T-helper 17 cell (primary cell): ENCODE measurements at regions not wholly inside any gene's neighbourhood (a gene's known extent, or its start where the extent isn't known, plus 50 kb on each side); places are given as distances from the start of the nearest gene placed in this dataset.
A peak's percentile ranks its signal among the peaks of the same experiment; 100 is the strongest.

Experiments
- ATAC-seq: fragments of 150-1000 bp; cut with Tn5 transposase; 2 replicates; pipeline ENCODE4 v1.10.0; 2021; ENCODE audit warnings: mild to moderate bottlenecking, moderate library complexity
- DNase-seq, 3 donors: peaks; one replicate each; pipeline versions ENCODE4 v3.0.0 to v3.0.0-alpha.2; 2020 to 2021
- H3K9me3 ChIP-seq: one replicate; pipeline ENCODE4 v1.7.0; 2013; ENCODE audit warnings: low read length, mild to moderate bottlenecking; ENCODE audit not compliant: control insufficient read depth, poor library complexity, severe bottlenecking
- H3K27ac Mint-ChIP-seq: one replicate; pipeline ENCODE4 v1.8.0; 2022; ENCODE audit warnings: mild to moderate bottlenecking, moderate library complexity, mixed read lengths
- H3K27me3 Mint-ChIP-seq: one replicate; pipeline ENCODE4 v1.8.0; 2022; ENCODE audit warnings: mixed read lengths
- H3K36me3 Mint-ChIP-seq: one replicate; pipeline ENCODE4 v1.8.0; 2022; ENCODE audit warnings: low read depth, mixed read lengths
- H3K4me1 Mint-ChIP-seq: one replicate; pipeline ENCODE4 v1.8.0; 2022; ENCODE audit warnings: mild to moderate bottlenecking, mixed read lengths
- H3K4me3 Mint-ChIP-seq: one replicate; pipeline ENCODE4 v1.8.0; 2022; ENCODE audit warnings: mild to moderate bottlenecking, moderate library complexity, mixed read lengths

DNA sequence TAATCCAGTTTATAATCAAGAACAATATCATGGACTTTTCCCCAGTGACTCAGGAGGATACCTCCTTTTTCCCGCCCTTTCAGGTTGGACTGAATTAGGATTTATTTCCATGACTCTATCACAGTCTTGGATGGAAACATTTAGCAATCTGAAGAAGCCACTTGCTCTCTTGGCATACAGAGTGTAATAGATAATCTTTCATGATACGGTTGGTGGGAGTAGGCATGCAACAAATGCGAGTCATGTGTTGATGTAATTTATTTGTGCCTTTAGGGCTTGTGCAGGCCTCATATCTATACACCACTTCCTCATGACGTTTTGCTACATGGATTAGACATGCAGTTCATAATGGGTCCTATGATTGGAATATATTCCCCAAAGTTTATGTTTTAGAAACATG is 54.2 kb upstream of the MCTP2 start:
- no peak overlapping the region for H3K27ac Mint-ChIP-seq
- H3K36me3 Mint-ChIP-seq = peaks cover 2% of the 10 kb centered on the region
- no peaks in the 10 kb centered on the region for H3K4me1 Mint-ChIP-seq
- no peaks in the 10 kb centered on the region for H3K9me3 ChIP-seq
- no peak overlapping the region for H3K4me3 Mint-ChIP-seq
- ATAC-seq (no peak), DNase-seq (no peak)
- peaks cover 4% of the 10 kb centered on the region for H3K27me3 Mint-ChIP-seq

DNA sequence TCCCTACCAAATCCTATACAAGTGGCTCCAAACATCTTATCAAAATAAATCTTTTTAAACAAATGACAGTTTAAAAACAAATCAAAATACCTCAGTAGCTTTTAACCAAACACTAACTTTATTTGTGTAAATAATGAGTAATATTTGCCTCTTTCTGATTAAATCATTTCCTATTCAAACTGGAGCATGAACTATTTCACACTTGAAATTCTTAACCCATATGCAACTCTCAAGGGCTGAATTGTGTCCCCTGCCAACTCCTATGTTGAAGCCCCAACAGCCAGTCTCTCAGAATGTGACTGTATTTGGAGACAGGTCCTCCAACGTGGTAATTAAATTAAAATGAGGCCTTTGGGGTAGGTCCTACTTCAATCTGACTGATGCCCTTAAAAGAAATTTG is 55.9 kb upstream of the MCTP2 start:
- H3K9me3 ChIP-seq = no peaks in the 10 kb centered on the region
- DNase-seq (no peak), ATAC-seq (no peak)
- H3K27me3 Mint-ChIP-seq = no peaks in the 10 kb centered on the region
- H3K4me3 Mint-ChIP-seq = no peak overlapping the region
- no peak overlapping the region for H3K27ac Mint-ChIP-seq
- H3K36me3 Mint-ChIP-seq = peaks cover 2% of the 10 kb centered on the region
- H3K4me1 Mint-ChIP-seq = no peaks in the 10 kb centered on the region

DNA sequence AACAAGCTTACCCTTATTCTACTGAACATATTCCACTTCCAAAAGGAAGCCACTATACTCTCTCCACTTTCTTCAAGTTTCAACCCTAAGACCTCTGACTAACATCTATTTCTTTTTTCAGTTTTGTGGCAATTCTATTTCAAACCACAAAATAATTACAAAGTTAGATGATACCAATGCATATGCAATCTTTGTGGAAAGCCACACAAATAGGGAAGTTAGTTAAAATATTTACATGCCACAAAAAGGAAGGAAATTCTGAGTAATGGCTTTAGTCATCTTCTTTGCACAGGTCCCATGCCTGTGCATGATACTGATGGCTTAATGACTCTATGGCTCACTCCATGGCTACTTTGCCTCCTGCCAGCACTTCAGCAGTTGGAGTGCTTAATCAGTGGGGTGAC is 57.0 kb upstream of the MCTP2 start:
- no peak overlapping the region for H3K27ac Mint-ChIP-seq
- DNase-seq (no peak), ATAC-seq (peak; percentile 46)

DNA sequence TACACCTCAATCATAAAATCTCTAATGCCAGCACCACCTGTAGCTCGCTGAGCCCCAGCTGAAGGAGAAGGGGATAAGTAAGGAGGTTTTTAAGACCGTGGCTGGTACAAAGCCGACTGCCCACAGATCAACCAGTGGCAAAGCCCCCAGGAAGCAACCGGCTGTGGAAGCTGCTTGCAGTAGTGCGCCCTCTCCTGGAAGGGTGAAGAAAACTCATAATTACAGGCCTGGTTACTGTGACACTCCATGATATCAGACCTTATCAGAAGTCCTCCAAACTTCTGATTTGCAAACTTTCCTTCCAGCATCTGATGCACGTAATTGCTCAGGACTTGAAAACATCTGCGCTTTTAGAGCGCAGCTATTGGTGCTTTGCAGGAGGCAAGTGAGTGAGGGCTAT is 63.1 kb upstream of the MCTP2 start:
- ATAC-seq (no peak), DNase-seq (no peak)
- H3K9me3 ChIP-seq = no peaks in the 10 kb centered on the region
- Mint-ChIP-seq H3K4me1 (peaks cover 6% of the 10 kb centered on the region), H3K36me3 (peaks cover 2% of the 10 kb centered on the region), H3K4me3 (no peak overlapping the region), H3K27ac (no peak overlapping the region), H3K27me3 (peaks cover 6% of the 10 kb centered on the region)

More for the DNA sequence above, 57.0 kb upstream of the MCTP2 start:
- Mint-ChIP-seq H3K4me1 (no peaks in the 10 kb centered on the region), H3K4me3 (no peak overlapping the region), H3K27me3 (no peaks in the 10 kb centered on the region), H3K36me3 (peaks cover 2% of the 10 kb centered on the region)
- no peaks in the 10 kb centered on the region for H3K9me3 ChIP-seq

DNA sequence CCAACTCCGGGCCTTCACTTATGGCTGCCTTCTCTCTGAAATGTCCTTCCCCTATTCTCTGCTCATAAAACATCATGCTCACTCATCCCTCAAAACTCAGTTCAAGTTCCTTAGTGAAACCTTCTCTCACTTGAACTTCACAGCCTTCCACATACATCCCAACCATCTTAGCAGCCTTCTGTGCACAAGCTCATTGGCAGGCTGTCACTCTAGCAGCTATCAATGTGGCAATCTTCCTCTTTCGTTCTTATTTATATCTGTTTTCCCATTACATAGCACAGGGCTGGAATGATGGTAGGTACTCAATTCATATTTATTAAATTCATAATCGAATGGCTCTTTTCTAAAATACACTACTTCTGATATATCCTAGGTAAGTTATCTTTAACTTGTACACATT is 66.4 kb upstream of the MCTP2 start:
- peaks cover 6% of the 10 kb centered on the region for H3K4me1 Mint-ChIP-seq
- ATAC-seq = no peak
- no peak for DNase-seq
- H3K27me3 Mint-ChIP-seq = peaks cover 28% of the 10 kb centered on the region
- H3K9me3 ChIP-seq = no peaks in the 10 kb centered on the region
- no peaks in the 10 kb centered on the region for H3K36me3 Mint-ChIP-seq
- no peak overlapping the region for H3K27ac Mint-ChIP-seq
- no peak overlapping the region for H3K4me3 Mint-ChIP-seq

DNA sequence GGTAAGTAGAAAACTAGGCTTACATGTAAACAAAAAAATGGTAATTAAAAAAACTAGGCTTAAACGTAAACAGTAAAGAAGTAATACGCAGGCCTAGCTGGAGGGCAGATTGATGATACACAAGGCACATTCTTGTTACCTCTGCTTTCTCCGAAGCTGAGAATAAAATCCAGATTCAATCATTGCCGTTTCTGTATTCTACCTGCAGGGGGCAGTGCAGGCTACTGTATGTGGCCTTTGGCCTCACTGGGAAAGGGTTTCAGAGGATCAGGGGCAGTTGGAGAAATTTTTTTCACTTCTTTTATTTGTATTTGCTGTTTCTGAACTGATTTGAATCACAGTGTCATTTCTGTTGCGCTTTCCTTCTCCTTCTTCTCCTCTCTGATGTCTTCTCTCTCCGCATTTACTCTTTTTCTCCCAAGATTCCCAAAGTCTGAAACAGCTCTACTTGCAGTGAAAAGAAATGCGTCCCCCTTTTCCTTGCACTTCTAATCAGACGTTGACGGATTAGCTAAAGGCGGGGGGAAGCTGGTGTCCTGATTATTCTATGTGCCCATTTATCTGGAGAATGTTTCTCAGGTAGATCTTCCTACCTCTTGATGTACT is 67.1 kb upstream of the MCTP2 start:
- H3K27me3 Mint-ChIP-seq = peaks cover 28% of the 10 kb centered on the region

DNA sequence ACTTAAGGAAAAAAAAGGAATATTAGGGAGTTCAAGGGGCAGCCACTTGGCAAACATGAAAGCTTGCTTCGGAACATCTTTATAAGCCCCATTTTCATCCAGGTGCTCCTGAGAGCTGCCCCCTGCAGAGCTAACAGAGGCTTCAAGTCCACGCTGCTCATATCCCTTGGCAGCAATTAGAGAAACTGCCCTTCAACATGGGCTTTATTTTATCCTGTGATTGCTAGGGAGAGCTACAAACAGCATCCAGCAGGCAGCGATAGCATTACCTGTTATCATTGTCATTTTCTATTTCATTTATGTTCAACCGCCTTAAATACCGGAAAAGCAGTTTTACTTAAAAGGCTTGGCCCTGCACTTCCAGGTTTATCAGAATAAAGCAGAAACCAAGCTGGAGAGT is 68.4 kb upstream of the MCTP2 start:
- Mint-ChIP-seq H3K36me3 (no peaks in the 10 kb centered on the region), H3K4me3 (no peak overlapping the region), H3K27me3 (peaks cover 28% of the 10 kb centered on the region), H3K4me1 (peaks cover 6% of the 10 kb centered on the region), H3K27ac (no peak overlapping the region)
- ATAC-seq (no peak), DNase-seq (no peak)
- H3K9me3 ChIP-seq = no peaks in the 10 kb centered on the region

More for the DNA sequence above, 67.1 kb upstream of the MCTP2 start:
- no peaks in the 10 kb centered on the region for H3K9me3 ChIP-seq
- Mint-ChIP-seq H3K36me3 (no peaks in the 10 kb centered on the region), H3K4me3 (no peak overlapping the region), H3K27ac (no peak overlapping the region), H3K4me1 (peaks cover 6% of the 10 kb centered on the region)
- ATAC-seq (peak; percentile 42), DNase-seq (peak in 1 of 3 donors; percentile 36)

DNA sequence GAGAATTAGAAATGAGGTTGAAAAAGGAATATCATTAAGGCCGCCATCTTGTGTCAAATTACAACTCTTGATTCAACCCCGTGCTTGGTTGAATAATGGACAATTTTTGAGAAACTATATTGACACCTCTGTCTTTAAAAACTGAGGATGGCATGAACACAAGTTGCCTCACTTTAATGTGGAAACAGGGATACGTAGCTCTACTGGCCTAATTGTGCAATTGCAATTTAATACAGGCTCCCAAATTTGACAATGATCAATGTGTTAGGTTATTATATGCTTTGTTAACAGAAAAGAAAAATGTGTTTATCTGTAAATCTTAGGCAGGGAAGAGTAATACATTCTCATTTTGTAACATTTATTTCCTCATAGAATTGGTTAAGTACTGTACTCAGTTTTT is 77.1 kb upstream of the MCTP2 start:
- no peak for ATAC-seq
- Mint-ChIP-seq H3K4me3 (no peak overlapping the region), H3K27ac (no peak overlapping the region), H3K36me3 (no peaks in the 10 kb centered on the region), H3K4me1 (no peaks in the 10 kb centered on the region), H3K27me3 (peaks cover 40% of the 10 kb centered on the region)
- no peaks in the 10 kb centered on the region for H3K9me3 ChIP-seq
- DNase-seq = no peak

DNA sequence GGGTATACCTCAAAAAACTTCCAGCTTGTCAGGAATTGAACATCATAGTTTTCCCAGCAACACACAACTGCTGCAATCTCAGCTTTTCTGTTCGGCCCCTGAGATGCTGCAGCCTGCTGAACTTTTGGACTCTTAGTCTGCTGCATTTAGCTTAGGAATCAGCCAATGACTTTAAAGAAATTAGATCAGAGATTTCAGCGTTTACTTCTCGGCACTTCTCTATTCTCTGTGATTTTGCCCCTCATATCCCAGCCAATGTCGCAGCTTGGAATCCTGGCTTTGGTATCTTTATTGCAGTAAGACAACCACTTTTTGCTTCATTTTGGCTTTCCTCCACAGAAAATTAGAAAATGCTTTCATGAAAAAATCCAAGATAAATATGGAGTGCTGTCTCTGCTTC is 86.3 kb upstream of the MCTP2 start:
- ATAC-seq = no peak
- H3K9me3 ChIP-seq = no peaks in the 10 kb centered on the region
- Mint-ChIP-seq H3K27ac (no peak overlapping the region), H3K4me3 (no peak overlapping the region), H3K27me3 (peaks cover 21% of the 10 kb centered on the region), H3K4me1 (no peaks in the 10 kb centered on the region), H3K36me3 (no peaks in the 10 kb centered on the region)
- no peak for DNase-seq

DNA sequence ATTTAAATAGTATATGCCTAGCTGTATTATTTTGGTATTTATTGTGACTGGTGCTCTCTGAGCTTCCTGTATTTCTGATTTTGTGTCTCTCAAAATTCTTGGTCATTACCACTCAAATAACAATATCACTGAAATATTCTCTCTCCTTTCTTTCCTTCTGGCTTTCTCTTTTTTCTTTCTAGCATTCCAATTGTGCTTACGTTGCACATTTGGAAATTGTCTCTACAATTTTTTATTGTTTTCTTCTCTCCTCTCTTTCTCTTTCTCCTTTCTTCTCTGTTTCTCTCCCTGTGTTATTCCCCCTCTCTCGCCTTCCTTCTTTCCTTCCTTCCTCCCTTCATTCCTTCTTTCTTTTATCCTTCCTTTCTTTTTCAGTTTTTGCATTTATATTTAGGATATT is 89.6 kb upstream of the MCTP2 start:
- Mint-ChIP-seq H3K27me3 (peaks cover 28% of the 10 kb centered on the region), H3K4me3 (no peak overlapping the region), H3K4me1 (no peaks in the 10 kb centered on the region), H3K27ac (no peak overlapping the region), H3K36me3 (no peaks in the 10 kb centered on the region)
- no peak for ATAC-seq
- H3K9me3 ChIP-seq = no peaks in the 10 kb centered on the region
- DNase-seq = no peak

DNA sequence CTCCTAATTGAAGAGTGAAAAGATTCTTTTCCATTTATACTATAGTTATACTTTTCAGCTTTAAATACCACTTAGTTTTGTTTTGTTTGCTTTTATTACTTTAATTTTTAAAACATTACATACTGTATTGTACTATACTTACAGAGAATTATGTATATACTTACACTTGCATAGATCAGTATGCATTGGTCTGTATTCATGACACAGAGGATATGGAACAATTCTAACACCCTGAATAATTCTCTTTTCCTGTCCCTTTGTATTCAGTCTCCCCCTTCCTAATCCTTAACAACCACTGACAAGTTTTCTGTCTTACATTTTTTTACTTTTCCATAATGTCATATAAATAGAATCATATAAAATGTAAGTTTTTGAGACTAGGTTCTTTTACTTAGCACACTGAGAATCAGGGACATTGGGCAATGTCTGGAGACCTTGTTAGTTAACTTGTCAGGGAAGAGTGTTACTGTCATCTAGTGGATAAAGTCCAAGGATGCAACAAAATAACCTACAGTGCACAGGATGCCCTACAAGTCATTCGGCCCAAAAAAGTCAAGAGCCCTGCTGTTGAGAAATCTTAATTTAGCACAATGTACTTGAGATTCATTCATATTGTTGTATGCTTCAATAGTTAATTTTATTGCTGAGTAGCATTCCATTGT is 95.7 kb upstream of the MCTP2 start:
- Mint-ChIP-seq H3K27me3 (peaks cover 47% of the 10 kb centered on the region), H3K4me3 (no peak overlapping the region), H3K36me3 (no peaks in the 10 kb centered on the region), H3K4me1 (no peaks in the 10 kb centered on the region), H3K27ac (no peak overlapping the region)
- DNase-seq (no peak), ATAC-seq (no peak)
- H3K9me3 ChIP-seq = no peaks in the 10 kb centered on the region

DNA sequence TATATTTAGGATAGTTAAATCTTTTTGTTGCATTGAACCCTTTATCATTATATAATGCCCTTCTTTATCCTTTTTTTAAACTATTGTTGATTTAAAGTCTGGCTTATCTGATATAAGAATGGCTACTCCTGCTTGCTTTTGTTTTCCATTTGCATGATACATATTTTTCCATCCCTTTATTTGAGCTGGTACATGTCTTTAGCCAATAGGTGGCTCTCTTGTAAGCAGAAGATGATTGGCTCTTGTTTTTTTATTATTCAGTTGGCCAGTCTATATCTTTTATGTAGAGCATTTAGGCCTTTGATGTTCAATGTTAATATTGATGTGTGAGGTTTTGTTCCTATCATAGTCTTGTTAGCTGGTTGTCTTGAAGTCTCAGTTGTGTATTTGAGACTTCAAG is 99.5 kb upstream of the MCTP2 start:
- ATAC-seq = no peak
- no peaks in the 10 kb centered on the region for H3K9me3 ChIP-seq
- Mint-ChIP-seq H3K27me3 (peaks cover 46% of the 10 kb centered on the region), H3K27ac (no peak overlapping the region), H3K4me1 (no peaks in the 10 kb centered on the region), H3K36me3 (no peaks in the 10 kb centered on the region), H3K4me3 (no peak overlapping the region)
- DNase-seq = no peak

DNA sequence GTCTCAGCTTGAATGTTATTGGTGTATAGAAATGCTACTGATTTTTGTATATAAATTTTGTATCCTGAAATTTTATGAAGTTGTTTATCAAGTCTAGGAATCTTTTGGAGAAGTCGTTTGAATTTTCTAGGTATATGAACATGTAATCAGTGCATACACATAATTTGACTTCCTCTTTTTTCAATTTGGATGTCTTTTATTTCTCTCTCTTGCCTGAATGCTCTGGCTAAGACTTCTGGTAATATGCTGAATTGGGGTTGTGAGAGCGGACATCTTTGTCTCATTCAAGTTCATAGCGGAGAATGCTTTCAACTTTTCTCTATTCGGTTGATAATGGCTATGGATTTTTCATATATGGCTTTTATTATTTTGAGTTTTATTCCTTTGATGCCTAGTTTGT is 100.9 kb upstream of the MCTP2 start:
- DNase-seq (no peak), ATAC-seq (no peak)
- Mint-ChIP-seq H3K4me3 (no peak overlapping the region), H3K4me1 (no peaks in the 10 kb centered on the region), H3K27me3 (peaks cover 37% of the 10 kb centered on the region), H3K36me3 (no peaks in the 10 kb centered on the region), H3K27ac (no peak overlapping the region)
- H3K9me3 ChIP-seq = no peaks in the 10 kb centered on the region

DNA sequence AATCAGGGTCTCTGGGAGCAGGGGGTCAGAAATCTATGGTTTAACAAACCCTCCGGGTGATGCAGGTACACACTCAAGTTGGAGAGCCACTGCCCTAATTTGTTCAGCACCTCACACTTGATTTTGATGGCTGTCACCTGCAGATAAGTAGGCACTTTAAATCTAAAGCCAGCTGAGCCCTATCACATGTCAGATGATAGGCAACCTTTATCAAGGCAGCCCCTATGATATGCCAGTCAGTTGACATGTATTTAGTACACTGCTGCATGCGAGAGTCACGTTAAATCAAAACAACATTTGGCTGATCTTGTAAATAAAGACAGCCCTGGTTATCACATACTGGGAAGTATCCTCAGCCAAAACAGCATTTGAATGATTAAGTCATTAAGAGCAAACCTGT is 104.4 kb upstream of the MCTP2 start:
- DNase-seq (no peak), ATAC-seq (no peak)
- H3K9me3 ChIP-seq = peaks cover 3% of the 10 kb centered on the region
- Mint-ChIP-seq H3K4me1 (no peaks in the 10 kb centered on the region), H3K36me3 (no peaks in the 10 kb centered on the region), H3K27ac (no peak overlapping the region), H3K4me3 (no peak overlapping the region), H3K27me3 (peaks cover 33% of the 10 kb centered on the region)
